AG09319 (cell line): ENCODE measurements at regions not wholly inside any gene's neighbourhood (a gene's known extent, or its start where the extent isn't known, plus 50 kb on each side); places are given as distances from the start of the nearest gene placed in this dataset.
"Not testable (repeated sequence)": the region's sequence is repeated elsewhere in the genome, so short reads cannot be mapped to it uniquely, and the experiment has no call there.

Experiments
- DNase-seq: peaks from one replicate; pipeline ENCODE4 v3.0.0-alpha.2; 2010; ENCODE audit warnings: low read depth; ENCODE audit errors: extremely low read depth
- TF ChIP-seq, protein P1 (sequence below): IDR thresholded peaks from 2 replicates; pipeline ENCODE4 v1.5.1; 2011; ENCODE audit warnings: low read depth, mild to moderate bottlenecking, inconsistent platforms, low read length, moderate library complexity

DNA sequence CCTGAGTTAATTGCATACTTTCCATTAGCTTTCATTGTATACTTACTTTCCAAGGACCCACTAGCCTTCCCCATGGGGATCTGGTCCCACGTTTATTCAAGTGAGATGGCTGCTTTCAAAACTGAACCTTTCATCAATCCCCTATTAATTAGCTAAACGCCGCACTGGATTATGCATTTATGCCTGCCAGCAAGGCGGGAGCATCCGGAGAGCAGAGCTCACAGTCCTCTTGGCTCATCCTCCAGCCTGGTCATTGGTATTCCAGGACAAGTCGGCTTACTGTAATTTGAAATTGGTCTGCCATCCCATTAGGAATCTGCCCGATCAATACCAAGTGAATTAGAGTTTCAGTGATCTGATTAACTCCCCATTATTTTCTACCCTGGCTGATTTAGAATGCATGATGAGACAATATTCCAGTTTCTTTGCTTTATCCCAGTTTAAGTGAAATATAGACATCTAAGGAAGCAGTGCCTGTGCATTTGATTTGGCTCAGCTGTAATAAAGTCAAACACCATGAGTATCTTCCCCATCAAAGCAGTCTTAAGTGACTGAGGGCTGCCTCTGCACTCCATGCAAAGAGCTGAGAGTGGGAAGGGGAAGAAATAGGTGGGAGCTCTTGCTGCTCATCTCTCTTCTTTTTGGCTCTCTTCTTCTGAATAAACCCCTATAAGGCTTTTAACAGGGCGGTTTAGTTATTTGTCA lies 411.4 kb downstream of the GPAT3 start:
- TF ChIP-seq, protein P1, sequence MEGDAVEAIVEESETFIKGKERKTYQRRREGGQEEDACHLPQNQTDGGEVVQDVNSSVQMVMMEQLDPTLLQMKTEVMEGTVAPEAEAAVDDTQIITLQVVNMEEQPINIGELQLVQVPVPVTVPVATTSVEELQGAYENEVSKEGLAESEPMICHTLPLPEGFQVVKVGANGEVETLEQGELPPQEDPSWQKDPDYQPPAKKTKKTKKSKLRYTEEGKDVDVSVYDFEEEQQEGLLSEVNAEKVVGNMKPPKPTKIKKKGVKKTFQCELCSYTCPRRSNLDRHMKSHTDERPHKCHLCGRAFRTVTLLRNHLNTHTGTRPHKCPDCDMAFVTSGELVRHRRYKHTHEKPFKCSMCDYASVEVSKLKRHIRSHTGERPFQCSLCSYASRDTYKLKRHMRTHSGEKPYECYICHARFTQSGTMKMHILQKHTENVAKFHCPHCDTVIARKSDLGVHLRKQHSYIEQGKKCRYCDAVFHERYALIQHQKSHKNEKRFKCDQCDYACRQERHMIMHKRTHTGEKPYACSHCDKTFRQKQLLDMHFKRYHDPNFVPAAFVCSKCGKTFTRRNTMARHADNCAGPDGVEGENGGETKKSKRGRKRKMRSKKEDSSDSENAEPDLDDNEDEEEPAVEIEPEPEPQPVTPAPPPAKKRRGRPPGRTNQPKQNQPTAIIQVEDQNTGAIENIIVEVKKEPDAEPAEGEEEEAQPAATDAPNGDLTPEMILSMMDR = no peak
- no peak for DNase-seq

DNA sequence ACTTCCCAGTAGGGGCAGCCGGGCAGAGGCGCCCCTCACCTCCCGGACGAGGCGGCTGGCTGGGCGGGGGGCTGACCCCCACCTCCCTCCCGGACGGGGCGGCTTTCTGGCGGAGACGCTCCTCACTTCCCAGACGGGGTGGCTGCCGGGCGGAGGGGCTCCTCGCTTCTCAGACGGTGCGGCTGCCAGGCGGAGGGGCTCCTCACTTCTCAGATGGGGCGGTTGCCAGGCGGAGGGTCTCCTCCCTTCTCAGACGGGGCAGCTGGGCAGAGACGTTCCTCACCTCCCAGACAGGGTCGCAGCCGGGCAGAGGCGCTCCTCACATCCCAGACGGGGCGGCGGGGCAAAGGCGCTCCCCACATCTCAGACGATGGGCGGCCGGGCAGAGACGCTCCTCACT lies 407.8 kb downstream of the GPAT3 start:
- not testable (repeated sequence) for DNase-seq

DNA sequence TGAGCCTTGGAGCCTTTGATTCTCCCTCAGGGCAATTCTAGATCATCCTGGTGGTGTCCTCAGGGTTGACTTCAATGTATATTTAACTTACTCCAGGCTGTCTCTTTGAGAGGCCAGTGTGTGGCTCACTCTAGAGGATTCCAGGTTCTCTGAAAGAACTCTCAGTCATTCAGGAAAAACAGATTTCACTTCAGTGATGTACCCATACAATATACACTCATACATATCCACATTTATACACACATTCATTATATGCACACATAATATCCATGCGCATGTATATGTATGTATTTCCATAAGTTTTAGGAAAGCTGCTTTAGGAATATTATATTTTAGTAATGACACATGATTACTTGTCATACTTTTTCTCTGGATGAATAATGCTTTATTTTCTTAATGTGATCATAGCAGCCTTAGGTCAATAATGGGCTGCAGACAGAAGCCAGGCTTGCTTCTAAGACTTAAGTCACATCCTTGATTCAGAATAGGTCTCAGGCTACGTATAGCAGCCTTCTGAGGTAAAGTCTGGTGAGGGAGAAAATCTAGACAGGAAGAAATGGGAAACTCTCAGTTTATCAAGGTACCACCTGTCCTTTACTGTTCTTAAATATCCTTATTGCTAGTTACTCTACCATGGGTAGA lies 397.0 kb downstream of the GPAT3 start:
- TF ChIP-seq, protein P1 = no peak
- DNase-seq = no peak

DNA sequence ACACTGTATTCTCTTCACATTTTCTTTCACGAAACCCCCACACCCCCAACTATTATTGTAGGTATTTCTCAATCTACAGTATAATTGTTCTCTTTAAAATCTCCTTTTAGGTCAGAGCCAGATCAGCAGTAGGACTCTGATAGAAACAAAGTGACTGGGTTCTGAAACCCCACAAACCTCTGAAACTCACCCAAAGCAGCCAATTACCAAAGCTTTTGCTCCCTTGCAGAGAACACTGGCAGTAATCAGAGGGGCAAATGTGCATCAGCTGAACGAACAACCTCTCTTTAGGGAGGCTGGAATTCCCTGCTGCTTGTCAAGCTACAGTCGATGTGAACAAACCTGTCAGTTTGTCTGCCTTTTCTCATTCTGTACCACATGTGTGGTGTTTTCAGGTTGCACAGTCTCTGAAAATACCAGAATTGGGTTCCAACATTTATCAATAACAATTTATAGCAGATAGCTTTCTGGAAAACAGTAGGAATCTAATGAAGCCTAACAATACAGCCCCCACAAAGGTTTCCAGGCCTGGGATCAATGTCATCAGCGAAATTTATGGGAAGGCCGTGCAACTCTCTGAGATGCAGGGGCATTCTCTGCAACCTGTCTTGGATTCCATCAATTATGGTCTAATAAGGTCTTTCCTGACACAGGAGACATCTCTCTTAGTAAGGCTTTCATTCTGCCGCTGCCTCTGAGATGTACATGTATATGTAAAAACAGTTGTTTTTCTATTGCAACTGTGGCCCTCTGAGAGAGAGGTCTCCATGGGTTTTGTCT lies 395.9 kb downstream of the GPAT3 start:
- DNase-seq = no peak

DNA sequence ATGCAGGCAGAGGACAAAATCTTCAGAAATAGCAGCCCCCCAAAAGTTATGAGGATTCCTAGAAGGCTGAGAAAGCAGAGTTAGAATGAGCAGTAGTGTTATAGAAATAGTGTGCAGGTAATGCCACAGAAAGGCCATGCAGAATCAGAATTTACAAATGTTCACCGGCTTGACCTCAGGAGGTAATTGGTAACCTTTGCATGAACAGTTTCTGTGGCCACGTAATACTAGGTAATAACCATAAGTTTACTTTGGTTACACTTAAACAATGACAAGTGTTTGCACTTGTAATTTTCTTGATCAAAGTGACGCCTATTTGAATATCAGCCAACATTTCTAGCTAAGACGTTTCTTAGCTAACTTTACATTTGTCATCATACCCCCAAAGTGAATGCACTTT lies 393.6 kb downstream of the GPAT3 start:
- DNase-seq = no peak
- TF ChIP-seq, protein P1 = no peak

More for the DNA sequence above, 395.9 kb downstream of the GPAT3 start:
- TF ChIP-seq, protein P1 = no peak

DNA sequence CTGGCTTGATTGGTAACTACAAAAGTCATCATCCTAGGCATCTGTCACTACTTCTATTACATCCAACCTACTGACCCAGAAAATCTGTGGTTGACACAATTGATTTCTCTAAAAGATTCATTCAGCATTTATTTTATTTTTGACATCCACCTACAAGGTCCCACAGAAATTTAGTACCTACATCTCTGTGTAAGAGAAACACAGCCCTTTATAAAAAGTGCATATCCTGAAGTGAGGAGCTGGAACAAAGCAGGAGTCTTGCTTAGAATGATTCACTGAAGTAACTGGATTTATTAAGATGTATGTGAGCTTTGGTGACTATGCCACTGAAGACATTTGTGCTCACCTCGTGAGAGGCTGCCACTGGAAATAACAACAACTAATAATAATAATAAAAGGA lies 391.0 kb downstream of the GPAT3 start:
- no peak for DNase-seq
- TF ChIP-seq, protein P1 = no peak

DNA sequence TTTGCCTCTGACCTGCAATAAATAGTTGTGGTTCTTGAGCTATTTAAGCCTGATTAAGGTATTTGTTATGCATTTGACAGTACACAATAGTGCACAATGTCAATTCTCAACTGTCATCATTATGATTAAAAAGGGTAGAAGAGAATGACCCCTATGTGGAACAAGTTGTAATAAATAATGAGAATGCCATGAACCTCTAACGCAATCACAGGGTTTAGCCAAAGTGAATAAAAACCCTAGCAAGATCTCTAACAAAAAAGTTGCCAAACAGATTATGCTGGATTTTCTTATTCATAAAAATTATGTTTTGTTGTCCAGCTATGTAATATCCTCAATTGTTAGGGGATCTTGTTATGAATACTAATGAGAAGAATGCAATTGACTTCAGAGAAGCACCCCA lies 387.4 kb downstream of the GPAT3 start:
- TF ChIP-seq, protein P1 = no peak
- DNase-seq = no peak
